ENCODE measurements at regions not wholly inside any gene's neighbourhood (a gene's known extent, or its start where the extent isn't known, plus 50 kb on each side); places are given as distances from the start of the nearest gene placed in this dataset.

GRCh38 chr11:16421826-16422225 lies 65.5 kb upstream of the SOX6 start:
- TF ChIP-seq TAF1 (IDR thresholded peaks at IDR 0.05; ENCODE audit: low read depth) = no peak
- no peak for TF ChIP-seq RAD21 (IDR thresholded peaks at IDR 0.05; ENCODE audit: low read depth)
- TF ChIP-seq FOXM1 (IDR thresholded peaks at IDR 0.05; ENCODE audit: borderline replicate concordance, low read depth) = no peak
- no peak for TF ChIP-seq CEBPB (IDR thresholded peaks at IDR 0.05)
- TF ChIP-seq MAX (IDR thresholded peaks at IDR 0.05) = no peak
- TF ChIP-seq EP300 (IDR thresholded peaks at IDR 0.05; ENCODE audit: borderline replicate concordance) = no peak
- no peak for TF ChIP-seq REST (IDR thresholded peaks at IDR 0.05; ENCODE audit: low read depth)

Measured in Ishikawa (cell line).